Activated CD4-positive, alpha-beta T cell treated with anti-CD3 and anti-CD28 coated beads for 36 hours (primary cell): ENCODE measurements at regions not wholly inside any gene's neighbourhood (a gene's known extent, or its start where the extent isn't known, plus 50 kb on each side); places are given as distances from the start of the nearest gene placed in this dataset.
"Not testable (repeated sequence)": the region's sequence is repeated elsewhere in the genome, so short reads cannot be mapped to it uniquely, and the experiment has no call there.

Experiments
- ATAC-seq: fragments of 200-7000 bp; cut with Tn5 transposase; one replicate; pipeline ENCODE4 v1.10.0; 2021; ENCODE audit warnings: mild to moderate bottlenecking, moderate library complexity
- CTCF ChIA-PET: fragments of 350-600 bp; sonication (Branson Sonifier 250); formaldehyde crosslinking; loops from one replicate; lab custom pipeline; 2021; ENCODE audit warnings: antibody characterized with exemption; lab: Charles Lee
- POLR2A ChIA-PET: fragments of 350-600 bp; sonication (Branson Sonifier 250); formaldehyde crosslinking; loops from one replicate; lab custom pipeline; 2021; ENCODE audit warnings: antibody characterized with exemption, inconsistent platforms; lab: Charles Lee
- DNase-seq: peaks from one replicate; pipeline ENCODE4 v3.0.0-alpha.2; 2020
- H3K27ac Mint-ChIP-seq: one replicate; pipeline ENCODE4 v1.8.0; 2021; ENCODE audit warnings: mixed read lengths
- H3K27me3 Mint-ChIP-seq: one replicate; pipeline ENCODE4 v1.8.0; 2021; ENCODE audit warnings: mixed read lengths
- H3K36me3 Mint-ChIP-seq: one replicate; pipeline ENCODE4 v1.8.0; 2021; ENCODE audit warnings: low read depth, mixed read lengths
- H3K4me1 Mint-ChIP-seq: one replicate; pipeline ENCODE4 v1.8.0; 2021; ENCODE audit warnings: mixed read lengths
- H3K4me3 Mint-ChIP-seq: one replicate; pipeline ENCODE4 v1.8.0; 2021; ENCODE audit warnings: mild to moderate bottlenecking, moderate library complexity, mixed read lengths
- H3K9me3 Mint-ChIP-seq: one replicate; pipeline ENCODE4 v1.8.0; 2021; ENCODE audit warnings: low read depth, mixed read lengths
- intact Hi-C, 2 experiments: fragments of 100-400 bp; cut with DNase I in 1 of 2; cut with micrococcal nuclease in 1 of 2; formaldehyde crosslinking; loops; one replicate each; pipeline versions ENCODE4 v1.14.2 to v1.15.1; 2022 to 2024; cut with DNase I, micrococcal nuclease

GRCh38 chr10:4902571-4903011, 60.6 kb upstream of the AKR1C1 start:
- Mint-ChIP-seq H3K36me3 (peaks cover 2% of the 10 kb centered on the region), H3K4me3 (peak overlapping the region; percentile 31), H3K27ac (peak overlapping the region; percentile 87), H3K4me1 (peaks cover 22% of the 10 kb centered on the region), H3K27me3 (no peaks in the 10 kb centered on the region), H3K9me3 (no peaks in the 10 kb centered on the region)
- CTCF ChIA-PET, result interaction anchor here (1.1 kb wide), 1 partner anchor 53 kb away, joined by 4 read pairs; no protein-coding TSS in a partner anchor
- POLR2A ChIA-PET, result interaction anchor here (0.6 kb wide), 1 partner anchor 771 kb away, joined by 8 read pairs; no protein-coding TSS in a partner anchor
- intact Hi-C loops, result no loop called here
- DNase-seq, result peak; percentile 60
- peak; percentile 87 for ATAC-seq

- peak overlapping the region; percentile 87 for H3K27ac Mint-ChIP-seq
- H3K4me3 Mint-ChIP-seq, result peak overlapping the region; percentile 31
- DNase-seq, H3K9me3 Mint-ChIP-seq, H3K27me3 Mint-ChIP-seq, ATAC-seq, intact Hi-C loops, POLR2A ChIA-PET, H3K36me3 Mint-ChIP-seq: not testable (repeated sequence)
- CTCF ChIA-PET, result interaction anchor here (1.1 kb wide), 1 partner anchor 53 kb away, joined by 4 read pairs; no protein-coding TSS in a partner anchor
- H3K4me1 Mint-ChIP-seq, result peaks cover 22% of the 10 kb centered on the region
These were observed 60.1 kb upstream of the AKR1C1 start for GRCh38 chr10:4903126-4903525.

DNA sequence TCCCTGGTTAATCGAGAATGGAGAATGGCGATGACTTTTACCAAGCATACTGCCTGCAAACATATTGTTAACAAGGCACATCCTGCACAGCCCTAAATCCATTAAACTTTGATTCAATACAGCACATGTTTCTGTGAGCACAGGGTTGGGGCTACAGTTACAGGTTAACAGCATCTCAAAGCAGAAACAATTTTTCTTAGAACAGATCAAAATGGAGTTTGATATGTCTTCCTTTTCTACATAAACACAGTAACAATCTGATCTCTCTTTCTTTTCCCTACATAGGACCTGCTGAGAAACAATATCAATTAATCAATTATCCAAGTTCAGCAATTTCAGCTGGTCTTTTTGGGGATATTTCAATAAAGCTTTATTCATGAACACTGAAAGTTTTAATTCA, 59.5 kb upstream of the AKR1C1 start:
- DNase-seq, ATAC-seq, POLR2A ChIA-PET, intact Hi-C loops, H3K9me3 Mint-ChIP-seq, H3K27me3 Mint-ChIP-seq, H3K27ac Mint-ChIP-seq, CTCF ChIA-PET, H3K4me3 Mint-ChIP-seq, H3K36me3 Mint-ChIP-seq: not testable (repeated sequence)
- H3K4me1 Mint-ChIP-seq, result peaks cover 22% of the 10 kb centered on the region

DNA sequence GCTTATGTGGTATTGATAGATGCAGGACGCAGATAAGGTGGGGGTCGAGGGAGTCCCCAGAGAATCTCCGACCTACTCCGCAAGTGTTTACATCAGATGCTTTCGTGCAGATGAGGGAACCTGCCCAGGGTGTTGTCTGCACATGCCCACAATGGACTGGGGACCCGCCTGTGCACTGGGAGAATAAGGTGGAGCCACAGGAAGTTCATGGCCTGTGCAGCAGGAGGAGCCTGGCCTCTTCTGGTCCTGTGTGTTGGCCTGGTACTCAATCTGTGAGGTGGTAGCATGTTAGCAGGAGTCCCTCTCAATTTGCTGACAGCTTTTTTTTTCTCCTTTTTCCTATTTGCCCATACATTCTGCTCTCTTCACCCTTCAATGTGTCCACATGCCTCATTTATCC, 54.1 kb upstream of the AKR1C1 start:
- H3K36me3 Mint-ChIP-seq, result peaks cover 16% of the 10 kb centered on the region
- no peaks in the 10 kb centered on the region for H3K9me3 Mint-ChIP-seq
- POLR2A ChIA-PET, result no interaction called here
- no peaks in the 10 kb centered on the region for H3K4me1 Mint-ChIP-seq
- no peak overlapping the region for H3K27ac Mint-ChIP-seq
- no peaks in the 10 kb centered on the region for H3K27me3 Mint-ChIP-seq
- intact Hi-C loops, result no loop called here
- H3K4me3 Mint-ChIP-seq, result no peak overlapping the region
- DNase-seq (no peak), ATAC-seq (no peak)
- CTCF ChIA-PET, result no interaction called here
